ENCODE measurements at regions not wholly inside any gene's neighbourhood (a gene's known extent, or its start where the extent isn't known, plus 50 kb on each side); places are given as distances from the start of the nearest gene placed in this dataset.

DNA sequence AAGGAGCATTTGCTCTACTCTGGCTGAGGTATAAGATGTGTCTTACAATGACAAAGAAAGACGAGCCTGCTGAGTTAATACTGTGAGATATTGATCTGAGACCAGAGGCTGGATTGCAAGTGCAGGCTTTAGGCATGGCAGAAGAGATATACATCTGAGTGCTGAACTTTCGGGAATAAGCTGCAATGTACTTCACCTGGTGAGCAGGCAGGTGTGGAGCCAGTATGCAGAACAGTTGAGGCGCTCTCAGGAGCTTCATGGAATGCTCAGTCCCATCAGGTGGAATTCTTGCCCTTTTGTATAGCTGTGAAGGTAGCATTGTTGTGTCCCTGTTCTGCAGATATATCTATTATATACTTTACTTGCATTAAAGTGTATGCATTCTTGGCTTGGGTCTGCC is 179.3 kb upstream of the RIMS1 start:
- TF ChIP-seq, protein P1, sequence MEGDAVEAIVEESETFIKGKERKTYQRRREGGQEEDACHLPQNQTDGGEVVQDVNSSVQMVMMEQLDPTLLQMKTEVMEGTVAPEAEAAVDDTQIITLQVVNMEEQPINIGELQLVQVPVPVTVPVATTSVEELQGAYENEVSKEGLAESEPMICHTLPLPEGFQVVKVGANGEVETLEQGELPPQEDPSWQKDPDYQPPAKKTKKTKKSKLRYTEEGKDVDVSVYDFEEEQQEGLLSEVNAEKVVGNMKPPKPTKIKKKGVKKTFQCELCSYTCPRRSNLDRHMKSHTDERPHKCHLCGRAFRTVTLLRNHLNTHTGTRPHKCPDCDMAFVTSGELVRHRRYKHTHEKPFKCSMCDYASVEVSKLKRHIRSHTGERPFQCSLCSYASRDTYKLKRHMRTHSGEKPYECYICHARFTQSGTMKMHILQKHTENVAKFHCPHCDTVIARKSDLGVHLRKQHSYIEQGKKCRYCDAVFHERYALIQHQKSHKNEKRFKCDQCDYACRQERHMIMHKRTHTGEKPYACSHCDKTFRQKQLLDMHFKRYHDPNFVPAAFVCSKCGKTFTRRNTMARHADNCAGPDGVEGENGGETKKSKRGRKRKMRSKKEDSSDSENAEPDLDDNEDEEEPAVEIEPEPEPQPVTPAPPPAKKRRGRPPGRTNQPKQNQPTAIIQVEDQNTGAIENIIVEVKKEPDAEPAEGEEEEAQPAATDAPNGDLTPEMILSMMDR (IDR thresholded peaks at IDR 0.05; ENCODE audit: low read depth, low read length) = no peak
- TF ChIP-seq EZH2phosphoT487 (IDR thresholded peaks at IDR 0.05; ENCODE audit: low read depth) = no peak
